MM.1S (cell line): ENCODE measurements at regions not wholly inside any gene's neighbourhood (a gene's known extent, or its start where the extent isn't known, plus 50 kb on each side); places are given as distances from the start of the nearest gene placed in this dataset.

ENCODE experiments used
- DNase-seq: peaks from one replicate; pipeline ENCODE4 v3.0.0-alpha.2; 2015
- H2AFZ ChIP-seq: fragments of 300-600 bp; sonication (generic); 2 replicates; pipeline ENCODE4 v1.6.0; 2016; ENCODE audit warnings: antibody characterized with exemption, low read length
- H3F3A ChIP-seq: fragments of 300-600 bp; sonication (generic); 2 replicates; pipeline ENCODE4 v1.6.1; 2016; ENCODE audit warnings: mild to moderate bottlenecking, antibody characterized with exemption, low read length, moderate library complexity, mixed read lengths; ENCODE audit not compliant: insufficient read depth
- H3K27ac ChIP-seq: fragments of 300-600 bp; sonication (generic); 2 replicates; pipeline ENCODE4 v1.5.1; 2016; ENCODE audit warnings: mild to moderate bottlenecking, low read length
- H3K27me3 ChIP-seq: fragments of 300-600 bp; sonication (generic); replicated peaks from 2 replicates; pipeline ENCODE4 v1.6.0; 2016; ENCODE audit warnings: low read length; ENCODE audit not compliant: insufficient read depth
- H3K36me3 ChIP-seq: fragments of 300-600 bp; sonication (generic); replicated peaks from 2 replicates; pipeline ENCODE4 v1.6.1; 2016; ENCODE audit warnings: mild to moderate bottlenecking, low read length, mixed read lengths; ENCODE audit not compliant: insufficient read depth
- H3K4me1 ChIP-seq: fragments of 300-600 bp; sonication (generic); 2 replicates; pipeline ENCODE4 v1.6.1; 2016; ENCODE audit warnings: low read length, mixed read lengths
- H3K4me2 ChIP-seq: fragments of 300-600 bp; sonication (generic); 2 replicates; pipeline ENCODE4 v1.6.0; 2016; ENCODE audit warnings: low read depth, low read length
- H3K4me3 ChIP-seq: fragments of 300-600 bp; sonication (generic); 2 replicates; pipeline ENCODE4 v1.5.1; 2016; ENCODE audit warnings: low read length, mixed read lengths
- H3K79me2 ChIP-seq: fragments of 300-600 bp; sonication (generic); 2 replicates; pipeline ENCODE4 v1.6.1; 2016; ENCODE audit warnings: mixed run types, low read length, mixed read lengths
- H3K9ac ChIP-seq: fragments of 300-600 bp; sonication (generic); 2 replicates; pipeline ENCODE4 v1.6.1; 2016; ENCODE audit warnings: low read length, mixed read lengths
- H3K9me2 ChIP-seq: fragments of 300-600 bp; sonication (generic); replicated peaks from 2 replicates; pipeline ENCODE4 v1.6.1; 2016; ENCODE audit warnings: mild to moderate bottlenecking, low read length, mixed read lengths; ENCODE audit not compliant: insufficient read depth
- H3K9me3 ChIP-seq: fragments of 300-600 bp; sonication (generic); replicated peaks from 2 replicates; pipeline ENCODE4 v1.6.1; 2016; ENCODE audit warnings: mild to moderate bottlenecking, low read length, mixed read lengths; ENCODE audit not compliant: insufficient read depth
- H4K20me1 ChIP-seq: fragments of 300-600 bp; sonication (generic); 2 replicates; pipeline ENCODE4 v1.6.1; 2016; ENCODE audit warnings: mild to moderate bottlenecking, low read length, moderate library complexity, mixed read lengths; ENCODE audit not compliant: insufficient read depth
- EZH2 ChIP-seq: fragments of 300-600 bp; sonication (generic); optimal IDR thresholded peaks from 2 replicates; pipeline ENCODE3; 2017; ENCODE audit warnings: low read depth, mild to moderate bottlenecking, antibody characterized with exemption, low read length, mixed read lengths
- EZH2phosphoT487 ChIP-seq: fragments of 300-600 bp; sonication (generic); IDR thresholded peaks from 2 replicates; pipeline ENCODE4 v1.6.1; 2018; ENCODE audit warnings: antibody characterized with exemption, low read length
- TF ChIP-seq, protein P1 (sequence below): fragments of 300-600 bp; sonication (generic); IDR thresholded peaks from 2 replicates; pipeline ENCODE4 v1.5.1; 2016; ENCODE audit warnings: antibody characterized with exemption, low read length, mixed read lengths

DNA sequence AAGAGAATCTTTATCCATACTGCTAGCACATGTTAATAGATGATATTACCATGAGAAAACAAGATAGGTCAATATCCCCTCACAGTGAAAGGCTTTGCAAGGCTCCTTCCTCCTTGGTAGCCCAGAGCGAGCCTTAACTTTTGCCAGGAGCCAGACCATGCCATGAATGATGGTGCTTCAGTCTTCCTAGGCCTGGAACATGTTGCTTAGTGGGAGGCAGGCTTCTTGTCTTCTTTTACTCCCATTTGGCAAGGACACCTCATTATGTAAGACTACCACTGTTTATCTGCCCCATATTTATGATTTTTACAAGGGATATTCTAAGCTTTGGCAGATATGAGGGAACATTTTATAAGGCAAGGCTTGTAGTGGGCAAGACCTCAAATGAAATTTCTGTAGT lies 90.8 kb downstream of the GJA1 start:
- Histone ChIP-seq H3K4me3 (no peak overlapping the region), H3K79me2 (no peaks in the 10 kb centered on the region), H3K27ac (no peak overlapping the region), H3K27me3 (no peaks in the 10 kb centered on the region), H3K4me1 (no peaks in the 10 kb centered on the region), H3K9me2 (no peaks in the 10 kb centered on the region), H3K36me3 (no peaks in the 10 kb centered on the region), H4K20me1 (no peaks in the 10 kb centered on the region), H2AFZ (no peak overlapping the region), H3F3A (no peaks in the 10 kb centered on the region), H3K4me2 (no peak overlapping the region), H3K9me3 (no peaks in the 10 kb centered on the region), H3K9ac (no peak overlapping the region)
- no peak for TF ChIP-seq EZH2
- TF ChIP-seq, protein P1, sequence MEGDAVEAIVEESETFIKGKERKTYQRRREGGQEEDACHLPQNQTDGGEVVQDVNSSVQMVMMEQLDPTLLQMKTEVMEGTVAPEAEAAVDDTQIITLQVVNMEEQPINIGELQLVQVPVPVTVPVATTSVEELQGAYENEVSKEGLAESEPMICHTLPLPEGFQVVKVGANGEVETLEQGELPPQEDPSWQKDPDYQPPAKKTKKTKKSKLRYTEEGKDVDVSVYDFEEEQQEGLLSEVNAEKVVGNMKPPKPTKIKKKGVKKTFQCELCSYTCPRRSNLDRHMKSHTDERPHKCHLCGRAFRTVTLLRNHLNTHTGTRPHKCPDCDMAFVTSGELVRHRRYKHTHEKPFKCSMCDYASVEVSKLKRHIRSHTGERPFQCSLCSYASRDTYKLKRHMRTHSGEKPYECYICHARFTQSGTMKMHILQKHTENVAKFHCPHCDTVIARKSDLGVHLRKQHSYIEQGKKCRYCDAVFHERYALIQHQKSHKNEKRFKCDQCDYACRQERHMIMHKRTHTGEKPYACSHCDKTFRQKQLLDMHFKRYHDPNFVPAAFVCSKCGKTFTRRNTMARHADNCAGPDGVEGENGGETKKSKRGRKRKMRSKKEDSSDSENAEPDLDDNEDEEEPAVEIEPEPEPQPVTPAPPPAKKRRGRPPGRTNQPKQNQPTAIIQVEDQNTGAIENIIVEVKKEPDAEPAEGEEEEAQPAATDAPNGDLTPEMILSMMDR: no peak
- no peak for TF ChIP-seq EZH2phosphoT487
- no peak for DNase-seq

GRCh38 chr6:121531658-121532169 lies 96.3 kb downstream of the GJA1 start:
- DNase-seq: no peak
- Histone ChIP-seq H3K4me3 (no peak overlapping the region), H3K27ac (no peak overlapping the region), H3K9me2 (no peaks in the 10 kb centered on the region), H4K20me1 (no peaks in the 10 kb centered on the region), H3F3A (no peaks in the 10 kb centered on the region), H3K4me1 (no peaks in the 10 kb centered on the region), H3K9me3 (no peaks in the 10 kb centered on the region), H2AFZ (no peak overlapping the region), H3K4me2 (no peak overlapping the region), H3K79me2 (no peaks in the 10 kb centered on the region), H3K9ac (no peak overlapping the region), H3K36me3 (no peaks in the 10 kb centered on the region), H3K27me3 (no peaks in the 10 kb centered on the region)
- TF ChIP-seq EZH2phosphoT487 (no peak), EZH2 (no peak)
- TF ChIP-seq, protein P1: no peak

- Histone ChIP-seq H3K4me2 (no peak overlapping the region), H3K9ac (no peak overlapping the region)
These were observed 97.9 kb downstream of the GJA1 start for GRCh38 chr6:121533321-121533841.

More at GRCh38 chr6:121533321-121533841, 97.9 kb downstream of the GJA1 start:
- Histone ChIP-seq H3K27ac (no peak overlapping the region), H4K20me1 (no peaks in the 10 kb centered on the region), H3K4me1 (no peaks in the 10 kb centered on the region), H3K36me3 (no peaks in the 10 kb centered on the region), H3K79me2 (no peaks in the 10 kb centered on the region), H3K27me3 (no peaks in the 10 kb centered on the region), H2AFZ (no peak overlapping the region), H3K9me3 (no peaks in the 10 kb centered on the region), H3F3A (no peaks in the 10 kb centered on the region), H3K4me3 (no peak overlapping the region), H3K9me2 (no peaks in the 10 kb centered on the region)
- DNase-seq: no peak
- no peak for TF ChIP-seq EZH2
- TF ChIP-seq, protein P1: no peak
- TF ChIP-seq EZH2phosphoT487: no peak
